MM.1S (cell line): ENCODE measurements at regions not wholly inside any gene's neighbourhood (a gene's known extent, or its start where the extent isn't known, plus 50 kb on each side); places are given as distances from the start of the nearest gene placed in this dataset.

ENCODE experiments used
- DNase-seq: peaks from one replicate; pipeline ENCODE4 v3.0.0-alpha.2; 2015
- H2AFZ ChIP-seq: fragments of 300-600 bp; sonication (generic); 2 replicates; pipeline ENCODE4 v1.6.0; 2016; ENCODE audit warnings: antibody characterized with exemption, low read length
- H3F3A ChIP-seq: fragments of 300-600 bp; sonication (generic); 2 replicates; pipeline ENCODE4 v1.6.1; 2016; ENCODE audit warnings: mild to moderate bottlenecking, antibody characterized with exemption, low read length, moderate library complexity, mixed read lengths; ENCODE audit not compliant: insufficient read depth
- H3K27ac ChIP-seq: fragments of 300-600 bp; sonication (generic); 2 replicates; pipeline ENCODE4 v1.5.1; 2016; ENCODE audit warnings: mild to moderate bottlenecking, low read length
- H3K27me3 ChIP-seq: fragments of 300-600 bp; sonication (generic); replicated peaks from 2 replicates; pipeline ENCODE4 v1.6.0; 2016; ENCODE audit warnings: low read length; ENCODE audit not compliant: insufficient read depth
- H3K36me3 ChIP-seq: fragments of 300-600 bp; sonication (generic); replicated peaks from 2 replicates; pipeline ENCODE4 v1.6.1; 2016; ENCODE audit warnings: mild to moderate bottlenecking, low read length, mixed read lengths; ENCODE audit not compliant: insufficient read depth
- H3K4me1 ChIP-seq: fragments of 300-600 bp; sonication (generic); 2 replicates; pipeline ENCODE4 v1.6.1; 2016; ENCODE audit warnings: low read length, mixed read lengths
- H3K4me2 ChIP-seq: fragments of 300-600 bp; sonication (generic); 2 replicates; pipeline ENCODE4 v1.6.0; 2016; ENCODE audit warnings: low read depth, low read length
- H3K4me3 ChIP-seq: fragments of 300-600 bp; sonication (generic); 2 replicates; pipeline ENCODE4 v1.5.1; 2016; ENCODE audit warnings: low read length, mixed read lengths
- H3K79me2 ChIP-seq: fragments of 300-600 bp; sonication (generic); 2 replicates; pipeline ENCODE4 v1.6.1; 2016; ENCODE audit warnings: mixed run types, low read length, mixed read lengths
- H3K9ac ChIP-seq: fragments of 300-600 bp; sonication (generic); 2 replicates; pipeline ENCODE4 v1.6.1; 2016; ENCODE audit warnings: low read length, mixed read lengths
- H3K9me2 ChIP-seq: fragments of 300-600 bp; sonication (generic); replicated peaks from 2 replicates; pipeline ENCODE4 v1.6.1; 2016; ENCODE audit warnings: mild to moderate bottlenecking, low read length, mixed read lengths; ENCODE audit not compliant: insufficient read depth
- H3K9me3 ChIP-seq: fragments of 300-600 bp; sonication (generic); replicated peaks from 2 replicates; pipeline ENCODE4 v1.6.1; 2016; ENCODE audit warnings: mild to moderate bottlenecking, low read length, mixed read lengths; ENCODE audit not compliant: insufficient read depth
- H4K20me1 ChIP-seq: fragments of 300-600 bp; sonication (generic); 2 replicates; pipeline ENCODE4 v1.6.1; 2016; ENCODE audit warnings: mild to moderate bottlenecking, low read length, moderate library complexity, mixed read lengths; ENCODE audit not compliant: insufficient read depth
- CTCF ChIP-seq: fragments of 300-600 bp; sonication (generic); IDR thresholded peaks from 2 replicates; pipeline ENCODE4 v1.5.1; 2016; ENCODE audit warnings: antibody characterized with exemption, low read length, mixed read lengths
- EZH2 ChIP-seq: fragments of 300-600 bp; sonication (generic); optimal IDR thresholded peaks from 2 replicates; pipeline ENCODE3; 2017; ENCODE audit warnings: low read depth, mild to moderate bottlenecking, antibody characterized with exemption, low read length, mixed read lengths
- EZH2phosphoT487 ChIP-seq: fragments of 300-600 bp; sonication (generic); IDR thresholded peaks from 2 replicates; pipeline ENCODE4 v1.6.1; 2018; ENCODE audit warnings: antibody characterized with exemption, low read length

GRCh38 chr6:117210279-117210678 is 55.1 kb upstream of the VGLL2 start:
- Histone ChIP-seq H3K4me2 (no peak overlapping the region), H3K9me3 (no peaks in the 10 kb centered on the region), H3K9ac (no peak overlapping the region), H3K27me3 (no peaks in the 10 kb centered on the region), H3K79me2 (no peaks in the 10 kb centered on the region), H3K4me3 (no peak overlapping the region), H3K9me2 (no peaks in the 10 kb centered on the region), H3K4me1 (no peaks in the 10 kb centered on the region), H3K36me3 (no peaks in the 10 kb centered on the region), H4K20me1 (no peaks in the 10 kb centered on the region), H3F3A (no peaks in the 10 kb centered on the region), H3K27ac (no peak overlapping the region), H2AFZ (no peak overlapping the region)
- no peak for DNase-seq
- TF ChIP-seq CTCF: no peak
- no peak for TF ChIP-seq EZH2phosphoT487
- no peak for TF ChIP-seq EZH2

GRCh38 chr6:117215353-117216090 is 49.8 kb upstream of the VGLL2 start:
- Histone ChIP-seq H3K4me3 (no peak overlapping the region), H3K4me2 (no peak overlapping the region), H3K27ac (no peak overlapping the region), H2AFZ (no peak overlapping the region), H3K79me2 (no peaks in the 10 kb centered on the region), H4K20me1 (no peaks in the 10 kb centered on the region), H3K36me3 (no peaks in the 10 kb centered on the region), H3K9me3 (no peaks in the 10 kb centered on the region), H3K9me2 (no peaks in the 10 kb centered on the region), H3K4me1 (no peaks in the 10 kb centered on the region), H3K9ac (no peak overlapping the region), H3F3A (no peaks in the 10 kb centered on the region), H3K27me3 (no peaks in the 10 kb centered on the region)
- TF ChIP-seq CTCF (no peak), EZH2 (no peak), EZH2phosphoT487 (no peak)
- DNase-seq: no peak
